Dendritic cell treated with granulocyte-macrophage colony-stimulating factor and Interleukin-4, amounts not matched to agents 40 ng/mL and 50 ng/mL, for 4 days (primary cell): ENCODE measurements at regions not wholly inside any gene's neighbourhood (a gene's known extent, or its start where the extent isn't known, plus 50 kb on each side); places are given as distances from the start of the nearest gene placed in this dataset.

Source experiments
- H3K27ac Mint-ChIP-seq: one replicate; pipeline ENCODE4 v1.8.0; 2022; ENCODE audit warnings: mild to moderate bottlenecking, mixed read lengths
- H3K27me3 Mint-ChIP-seq: one replicate; pipeline ENCODE4 v1.8.0; 2022; ENCODE audit warnings: mild to moderate bottlenecking, mixed read lengths
- H3K36me3 Mint-ChIP-seq: one replicate; pipeline ENCODE4 v1.8.0; 2022; ENCODE audit warnings: low read depth, mixed read lengths
- H3K4me1 Mint-ChIP-seq: one replicate; pipeline ENCODE4 v1.8.0; 2022; ENCODE audit warnings: low read depth, mixed read lengths
- H3K4me3 Mint-ChIP-seq: one replicate; pipeline ENCODE4 v1.8.0; 2022; ENCODE audit warnings: mild to moderate bottlenecking, moderate library complexity, mixed read lengths
- H3K9me3 Mint-ChIP-seq: one replicate; pipeline ENCODE4 v1.8.0; 2022; ENCODE audit warnings: mixed read lengths
- intact Hi-C: fragments of 100-400 bp; cut with micrococcal nuclease; formaldehyde crosslinking; loops from one replicate; pipeline ENCODE4 v1.15.0; 2022

DNA sequence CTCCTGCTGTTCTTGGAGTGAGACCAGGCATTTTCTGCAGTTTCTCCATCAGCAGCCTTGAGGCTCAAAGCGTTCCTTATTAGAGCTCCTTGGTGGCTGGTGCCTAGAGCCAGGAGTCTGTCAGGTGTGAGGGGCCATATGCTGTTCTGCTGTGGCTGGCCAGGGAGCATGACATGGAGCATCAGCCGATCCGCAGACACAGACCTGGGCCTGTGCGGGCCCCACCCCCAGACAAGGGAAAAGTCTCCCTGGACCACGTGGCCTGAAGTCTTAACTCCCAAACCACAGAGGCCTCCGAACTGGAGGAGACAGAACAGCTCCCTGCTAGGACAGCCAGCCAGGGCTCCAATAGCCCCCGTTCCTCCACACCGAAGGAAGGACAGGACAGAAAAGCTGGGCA lies 162.7 kb upstream of the CIBAR2 start:
- Mint-ChIP-seq H3K4me1 (peaks cover 17% of the 10 kb centered on the region), H3K4me3 (no peak overlapping the region), H3K36me3 (no peaks in the 10 kb centered on the region), H3K27me3 (peaks cover 15% of the 10 kb centered on the region), H3K27ac (no peak overlapping the region), H3K9me3 (no peaks in the 10 kb centered on the region)
- intact Hi-C loops, result no loop called here

DNA sequence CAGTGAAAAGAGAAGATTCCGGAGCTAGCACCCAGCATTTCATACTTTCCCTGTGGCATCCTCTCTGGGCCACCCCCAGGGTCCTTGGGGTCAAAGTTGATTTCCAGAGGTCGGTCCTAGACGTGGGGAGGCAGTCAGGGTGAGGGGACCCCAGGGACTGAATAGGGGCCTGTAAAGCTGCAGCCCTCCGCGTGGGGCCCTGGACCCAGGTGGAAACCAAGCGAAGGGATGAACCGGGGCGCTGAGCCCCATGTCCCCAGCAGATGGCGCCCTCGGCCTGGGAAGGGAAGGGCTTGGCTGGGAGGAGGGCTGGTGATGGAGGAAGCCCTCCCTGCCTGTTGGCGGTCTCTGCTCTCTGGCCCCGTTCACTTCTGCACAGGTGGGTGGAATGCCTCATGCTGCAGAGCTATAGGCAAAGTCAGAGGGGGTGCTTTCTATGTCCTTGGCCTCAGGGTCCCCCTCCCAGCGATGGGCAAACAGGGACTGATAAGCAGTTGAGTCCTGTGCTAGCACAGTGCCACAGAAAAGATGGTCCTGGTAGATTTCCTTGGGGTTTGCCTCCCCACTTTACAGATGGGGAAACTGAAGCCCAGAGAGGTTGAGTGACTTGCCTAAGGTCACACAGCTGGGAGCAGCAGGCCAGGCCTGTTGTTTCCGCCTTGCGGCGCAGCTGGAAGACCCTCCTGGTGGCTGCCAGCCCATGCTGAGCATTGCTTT lies 163.4 kb upstream of the CIBAR2 start:
- Mint-ChIP-seq H3K4me1 (peaks cover 19% of the 10 kb centered on the region), H3K27me3 (peaks cover 15% of the 10 kb centered on the region), H3K4me3 (no peak overlapping the region), H3K27ac (no peak overlapping the region), H3K9me3 (no peaks in the 10 kb centered on the region), H3K36me3 (no peaks in the 10 kb centered on the region)
- intact Hi-C loops, result no loop called here

DNA sequence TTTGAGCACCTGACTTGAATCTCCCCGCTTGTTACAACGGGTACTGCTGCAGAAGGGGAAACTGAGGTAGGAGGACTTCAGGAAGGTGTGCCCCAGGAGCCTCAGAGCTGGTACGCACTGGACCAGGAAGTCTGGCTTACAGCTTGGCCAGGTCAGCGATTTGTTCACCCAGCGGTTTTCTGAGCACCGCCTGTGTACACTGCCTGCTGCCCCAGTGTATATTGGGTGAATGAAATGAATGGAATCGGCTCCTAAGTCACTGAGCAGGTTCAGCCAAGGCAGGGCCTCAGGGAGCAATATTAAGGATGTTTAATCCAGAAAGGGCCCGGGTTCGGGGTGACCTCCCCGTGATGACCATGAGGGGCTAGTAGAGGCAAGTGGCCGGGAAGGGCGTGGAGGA lies 164.0 kb upstream of the CIBAR2 start:
- H3K4me3 Mint-ChIP-seq, result no peak overlapping the region
- peaks cover 19% of the 10 kb centered on the region for H3K4me1 Mint-ChIP-seq
- no peak overlapping the region for H3K27ac Mint-ChIP-seq
- peaks cover 14% of the 10 kb centered on the region for H3K27me3 Mint-ChIP-seq
- H3K9me3 Mint-ChIP-seq, result no peaks in the 10 kb centered on the region
- intact Hi-C loops, result no loop called here
- no peaks in the 10 kb centered on the region for H3K36me3 Mint-ChIP-seq

DNA sequence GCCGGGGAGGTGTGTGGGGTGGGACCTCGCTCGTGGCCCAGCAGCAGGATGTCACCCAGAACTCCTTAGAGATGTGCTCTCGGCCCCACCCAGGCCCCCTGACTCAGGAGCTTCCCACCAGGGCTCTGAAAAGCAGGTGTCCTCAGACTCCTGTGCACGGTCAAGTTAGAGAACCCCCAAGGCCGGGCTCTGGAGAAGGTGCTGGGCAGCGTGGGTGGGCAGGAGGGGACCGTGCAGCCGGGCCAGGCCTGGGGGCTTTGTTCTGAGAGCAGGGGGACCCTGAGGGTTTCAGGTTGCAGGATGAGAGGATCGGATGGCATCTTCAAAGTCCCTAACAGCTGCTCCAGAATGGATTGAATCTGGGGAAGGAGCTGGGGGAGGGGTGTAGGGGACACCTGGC lies 164.4 kb upstream of the CIBAR2 start:
- Mint-ChIP-seq H3K27me3 (peaks cover 10% of the 10 kb centered on the region), H3K4me3 (no peak overlapping the region), H3K9me3 (no peaks in the 10 kb centered on the region), H3K4me1 (peaks cover 19% of the 10 kb centered on the region), H3K27ac (no peak overlapping the region), H3K36me3 (no peaks in the 10 kb centered on the region)
- intact Hi-C loops, result no loop called here

DNA sequence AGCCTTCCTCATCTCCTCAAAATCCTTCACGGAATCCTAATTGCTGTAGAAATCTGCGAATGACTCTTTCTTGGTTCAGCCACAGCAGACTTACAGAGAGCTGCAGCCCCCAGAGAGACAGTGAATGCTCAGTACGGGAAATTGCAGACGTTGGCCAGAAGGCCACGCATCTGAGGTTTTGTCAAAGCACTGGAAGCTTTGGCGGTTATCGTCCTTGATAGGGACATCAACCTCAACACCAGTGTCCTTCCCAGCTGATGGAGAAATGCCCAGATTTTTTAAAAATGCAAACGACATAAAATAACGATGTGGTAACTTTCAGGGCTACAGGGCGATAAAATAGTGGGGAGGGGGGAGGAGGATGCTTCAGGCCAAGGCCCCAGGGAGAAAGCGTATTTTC lies 166.6 kb upstream of the CIBAR2 start:
- intact Hi-C loops, result no loop called here
- no peak overlapping the region for H3K27ac Mint-ChIP-seq
- H3K4me1 Mint-ChIP-seq, result peaks cover 19% of the 10 kb centered on the region
- peaks cover 12% of the 10 kb centered on the region for H3K27me3 Mint-ChIP-seq
- H3K9me3 Mint-ChIP-seq, result no peaks in the 10 kb centered on the region
- H3K36me3 Mint-ChIP-seq, result no peaks in the 10 kb centered on the region
- H3K4me3 Mint-ChIP-seq, result no peak overlapping the region

DNA sequence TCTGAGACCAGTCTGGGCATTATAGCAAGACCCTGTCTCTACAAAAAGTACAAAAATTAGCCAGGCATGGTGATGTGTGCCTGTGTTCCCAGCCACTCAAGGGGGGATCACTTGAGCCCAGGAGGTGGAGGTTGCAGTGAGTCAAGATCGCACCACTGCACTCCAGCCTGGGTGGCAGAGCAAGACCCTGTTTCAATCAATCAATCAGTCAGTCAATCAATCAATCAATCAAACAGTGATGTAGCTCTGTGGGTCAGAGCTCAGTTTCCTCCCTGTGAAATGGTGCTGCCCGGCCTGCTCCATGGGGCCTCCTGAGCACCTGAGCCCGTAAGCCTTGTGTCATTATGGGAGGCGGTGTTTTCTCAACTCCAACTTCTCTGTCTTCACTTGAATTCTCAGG lies 167.1 kb upstream of the CIBAR2 start:
- Mint-ChIP-seq H3K27me3 (peaks cover 12% of the 10 kb centered on the region), H3K36me3 (no peaks in the 10 kb centered on the region), H3K9me3 (no peaks in the 10 kb centered on the region), H3K4me1 (peaks cover 19% of the 10 kb centered on the region), H3K27ac (peak overlapping the region; percentile 67), H3K4me3 (no peak overlapping the region)
- intact Hi-C loops, result no loop called here

DNA sequence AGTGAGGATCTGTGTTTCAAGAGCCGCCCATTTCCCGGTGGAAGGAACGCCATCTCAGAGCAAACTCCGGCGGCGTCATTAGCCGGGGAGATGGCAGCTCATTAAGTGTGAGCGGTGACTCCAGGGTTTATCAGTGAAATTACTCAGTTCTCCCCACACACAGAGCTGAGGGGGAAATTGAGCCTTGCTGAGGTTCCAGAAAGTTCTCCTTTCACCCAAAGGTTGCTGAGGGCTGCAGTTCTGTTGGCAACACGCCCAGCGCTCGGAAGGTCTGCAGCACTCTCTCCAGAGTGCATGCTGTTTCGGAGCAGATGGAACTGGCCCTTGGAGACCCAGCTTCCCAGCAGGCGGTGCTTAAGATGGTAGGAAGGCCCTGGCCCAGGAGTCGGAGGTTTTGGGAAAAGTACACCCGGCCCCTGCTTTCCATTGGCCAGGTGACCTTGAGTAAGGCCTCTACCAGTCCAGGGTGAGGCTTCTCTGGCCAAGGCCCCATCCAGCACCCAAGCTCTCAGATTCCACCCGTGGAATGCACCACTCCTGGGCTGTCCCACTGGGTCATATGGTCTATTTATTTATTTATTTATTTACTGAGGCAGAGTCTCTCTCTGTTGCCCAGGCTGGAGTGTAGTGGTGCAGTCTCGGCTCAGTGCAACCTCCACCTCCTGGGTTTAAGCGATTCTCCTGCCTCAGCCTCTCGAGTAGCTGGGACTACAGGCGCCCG lies 167.7 kb upstream of the CIBAR2 start:
- Mint-ChIP-seq H3K36me3 (no peaks in the 10 kb centered on the region), H3K27me3 (peaks cover 9% of the 10 kb centered on the region), H3K4me3 (no peak overlapping the region), H3K4me1 (peaks cover 19% of the 10 kb centered on the region), H3K9me3 (no peaks in the 10 kb centered on the region), H3K27ac (peak overlapping the region; percentile 67)
- intact Hi-C loops, result no loop called here

DNA sequence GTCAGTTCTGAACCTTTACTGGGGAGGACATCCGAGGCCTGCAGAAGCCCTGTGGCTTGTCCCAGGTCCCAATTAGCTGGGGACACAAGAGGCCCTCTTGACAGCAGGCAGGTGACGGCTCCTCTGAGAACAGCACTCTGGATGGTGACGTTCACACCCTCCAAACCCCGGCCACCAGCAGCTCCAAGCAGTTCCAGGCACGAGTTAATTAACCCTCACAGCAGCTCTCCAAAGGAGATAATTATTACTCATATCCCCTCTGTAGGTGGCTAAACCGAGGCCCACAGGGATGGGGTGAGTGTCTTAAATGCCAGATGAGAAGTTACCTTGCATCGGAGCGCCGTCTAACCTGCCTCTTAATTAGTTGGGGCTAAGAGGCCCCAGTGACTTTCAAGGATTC lies 168.9 kb upstream of the CIBAR2 start:
- H3K36me3 Mint-ChIP-seq, result no peaks in the 10 kb centered on the region
- H3K9me3 Mint-ChIP-seq, result no peaks in the 10 kb centered on the region
- intact Hi-C loops, result no loop called here
- H3K27me3 Mint-ChIP-seq, result peaks cover 7% of the 10 kb centered on the region
- H3K27ac Mint-ChIP-seq, result no peak overlapping the region
- no peak overlapping the region for H3K4me3 Mint-ChIP-seq
- peaks cover 14% of the 10 kb centered on the region for H3K4me1 Mint-ChIP-seq

DNA sequence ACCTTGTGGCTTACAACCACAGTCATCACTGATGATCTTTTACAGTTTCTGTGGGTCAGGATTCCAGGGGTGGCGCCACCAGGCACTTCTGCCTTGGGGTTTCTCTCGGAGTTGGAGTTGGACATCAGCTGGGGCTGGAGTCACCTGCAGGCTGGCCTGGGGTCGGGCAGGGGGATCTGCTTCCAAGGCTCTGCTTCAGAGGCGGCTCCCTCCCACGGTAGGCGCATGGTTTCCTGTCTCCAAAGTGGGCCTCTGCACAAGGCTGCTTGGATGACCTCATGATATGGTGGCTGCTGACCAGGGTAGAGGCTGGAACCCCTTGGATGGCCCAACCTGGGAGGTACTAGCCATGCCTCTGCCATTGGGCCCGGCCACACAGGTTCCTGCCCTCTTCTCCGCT lies 170.6 kb upstream of the CIBAR2 start:
- Mint-ChIP-seq H3K4me3 (no peak overlapping the region), H3K4me1 (peaks cover 14% of the 10 kb centered on the region), H3K9me3 (no peaks in the 10 kb centered on the region), H3K36me3 (no peaks in the 10 kb centered on the region), H3K27me3 (peaks cover 12% of the 10 kb centered on the region), H3K27ac (no peak overlapping the region)
- intact Hi-C loops, result no loop called here

DNA sequence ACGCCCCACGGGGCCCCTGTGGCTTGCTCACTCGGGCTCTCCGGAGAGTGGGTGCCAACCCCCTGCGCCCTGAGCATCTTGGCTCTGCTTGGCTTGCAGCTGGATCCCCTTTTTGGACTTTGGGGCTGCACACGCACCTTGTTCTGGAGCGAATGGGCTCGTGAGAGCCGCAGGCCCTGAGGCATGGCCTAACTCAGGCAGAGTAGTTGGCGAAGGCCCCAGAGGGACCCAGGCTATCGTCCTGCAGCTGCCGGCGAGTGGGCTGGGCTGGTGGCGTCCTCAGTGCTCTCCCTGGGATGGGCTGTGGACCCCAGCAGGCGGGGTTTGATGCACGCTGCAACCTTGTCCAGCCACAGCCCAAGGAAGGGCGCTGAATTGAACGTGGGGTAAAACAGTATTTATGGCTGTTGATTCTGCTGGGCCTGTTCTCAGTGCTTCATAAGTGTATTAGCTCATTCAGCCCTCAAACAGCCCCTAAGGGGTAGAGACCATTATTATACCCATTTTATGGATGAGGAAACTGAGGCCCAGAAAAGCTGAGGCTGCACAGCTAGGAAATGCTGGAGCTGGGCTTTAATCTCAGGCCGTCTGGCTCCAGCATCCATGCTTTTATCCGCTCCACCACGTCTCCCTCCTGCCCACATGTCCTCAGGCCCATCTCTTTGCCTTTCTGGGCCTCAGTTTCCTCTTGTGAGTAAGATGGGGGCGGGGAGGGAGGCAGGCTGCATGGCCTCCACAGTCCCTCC lies 171.2 kb upstream of the CIBAR2 start:
- Mint-ChIP-seq H3K27ac (no peak overlapping the region), H3K36me3 (no peaks in the 10 kb centered on the region), H3K4me3 (no peak overlapping the region), H3K9me3 (no peaks in the 10 kb centered on the region), H3K4me1 (peaks cover 18% of the 10 kb centered on the region), H3K27me3 (peaks cover 14% of the 10 kb centered on the region)
- intact Hi-C loops, result no loop called here

DNA sequence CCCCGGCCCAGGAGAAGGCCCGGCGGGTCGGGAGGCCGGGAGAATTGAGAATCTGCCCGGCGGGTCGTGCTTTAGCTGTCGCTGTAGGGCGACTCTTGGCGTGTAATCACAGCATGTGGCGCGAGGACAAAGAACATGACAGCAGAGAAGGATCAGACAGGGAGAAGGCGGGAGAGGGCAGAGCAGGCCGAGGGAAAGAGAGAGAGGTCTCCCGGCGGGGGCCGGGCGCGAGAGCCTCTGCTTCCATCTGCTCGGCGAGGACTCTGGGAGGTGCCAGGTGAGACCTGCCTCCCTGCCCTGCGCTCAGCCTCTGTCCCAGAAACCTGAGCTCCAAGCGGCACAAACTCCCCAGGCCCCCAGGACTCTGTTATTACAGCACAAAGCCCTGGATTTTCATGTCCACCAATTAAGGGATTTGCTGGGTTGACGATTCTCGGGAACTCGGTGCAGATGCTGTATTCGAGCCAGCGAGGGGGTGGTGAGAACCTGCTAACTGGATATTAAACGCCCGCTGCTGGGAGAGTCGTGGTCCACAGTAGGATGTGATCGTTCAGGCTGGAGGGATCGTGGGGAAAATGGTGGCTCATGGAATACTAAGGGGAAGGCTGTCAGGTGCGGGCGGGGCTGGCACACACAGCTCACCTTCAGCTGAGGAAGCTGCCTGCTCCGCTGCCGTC lies 172.0 kb upstream of the CIBAR2 start:
- H3K36me3 Mint-ChIP-seq, result no peaks in the 10 kb centered on the region
- intact Hi-C loops, result no loop called here
- no peaks in the 10 kb centered on the region for H3K9me3 Mint-ChIP-seq
- no peak overlapping the region for H3K4me3 Mint-ChIP-seq
- peaks cover 20% of the 10 kb centered on the region for H3K4me1 Mint-ChIP-seq
- H3K27ac Mint-ChIP-seq, result no peak overlapping the region
- peaks cover 11% of the 10 kb centered on the region for H3K27me3 Mint-ChIP-seq

DNA sequence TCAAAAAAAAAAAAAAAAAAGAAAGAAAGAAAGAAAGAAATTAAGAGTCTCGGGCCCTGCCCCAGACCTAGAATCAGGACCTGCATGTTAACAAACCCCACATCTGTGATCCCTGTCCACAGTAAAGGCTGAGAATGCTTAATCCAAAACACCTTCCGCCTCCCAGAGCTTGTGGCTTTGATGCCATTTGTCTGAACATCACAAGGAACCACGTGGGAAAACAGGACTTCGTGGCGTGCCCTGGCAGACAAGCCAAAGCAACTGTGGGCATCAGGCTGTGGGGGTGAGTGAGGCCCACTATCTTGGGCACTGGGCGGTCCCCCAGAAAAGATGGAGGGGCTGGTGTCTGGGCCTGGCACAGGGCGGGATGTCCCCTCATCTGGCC lies 173.4 kb upstream of the CIBAR2 start:
- Mint-ChIP-seq H3K9me3 (no peaks in the 10 kb centered on the region), H3K4me1 (peaks cover 25% of the 10 kb centered on the region), H3K27ac (no peak overlapping the region), H3K27me3 (peaks cover 11% of the 10 kb centered on the region), H3K4me3 (no peak overlapping the region), H3K36me3 (no peaks in the 10 kb centered on the region)
- intact Hi-C loops, result no loop called here

DNA sequence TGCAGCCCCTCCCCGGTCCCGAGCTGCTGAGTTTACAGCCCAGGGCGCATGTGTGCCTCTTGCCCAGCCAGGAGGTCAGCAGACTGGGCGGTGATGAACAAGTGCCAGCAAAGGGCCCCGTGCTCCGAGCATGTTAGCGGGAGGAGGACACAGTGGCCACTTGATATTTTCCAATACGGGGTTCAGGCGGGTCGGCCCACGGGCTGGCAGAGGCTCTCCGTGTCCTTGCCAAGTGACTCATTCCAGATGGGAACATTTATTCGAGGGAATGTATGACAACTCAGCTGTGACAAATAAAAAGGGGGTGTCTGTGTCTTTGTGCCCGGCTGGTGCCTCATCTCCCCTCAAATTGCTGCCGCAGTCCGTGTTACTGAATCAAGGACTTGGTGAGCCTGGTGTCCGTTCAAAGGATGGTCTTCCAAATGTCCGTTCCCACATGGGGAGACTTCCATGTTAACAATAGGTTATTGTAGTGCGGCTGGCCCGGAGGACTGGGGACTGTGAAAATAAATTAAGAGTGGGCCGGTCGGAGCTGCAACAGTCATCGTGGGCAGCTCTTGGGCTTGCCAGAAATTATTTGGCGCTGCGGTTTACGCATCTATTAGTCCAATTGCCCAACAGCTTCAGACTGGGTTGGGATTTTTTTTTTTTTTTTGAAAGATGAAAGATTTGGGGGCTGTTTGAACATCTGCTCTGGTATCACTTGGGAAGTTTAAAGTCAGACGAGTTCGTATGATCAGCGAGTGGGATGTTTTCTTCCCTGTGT lies 174.0 kb upstream of the CIBAR2 start:
- Mint-ChIP-seq H3K27me3 (peaks cover 11% of the 10 kb centered on the region), H3K4me3 (no peak overlapping the region), H3K9me3 (no peaks in the 10 kb centered on the region), H3K27ac (no peak overlapping the region), H3K4me1 (peaks cover 31% of the 10 kb centered on the region), H3K36me3 (no peaks in the 10 kb centered on the region)
- intact Hi-C loops, result no loop called here
